IMR-90 (cell line): ENCODE measurements at regions not wholly inside any gene's neighbourhood (a gene's known extent, or its start where the extent isn't known, plus 50 kb on each side); places are given as distances from the start of the nearest gene placed in this dataset.

Source experiments
- ATAC-seq: fragments of 200-7000 bp; cut with Tn5 transposase; 2 replicates; pipeline ENCODE4 v1.9.1; 2020; ENCODE audit warnings: low read depth, mild to moderate bottlenecking, moderate library complexity
- BruUV-seq: library from RNA; stranded (reverse); fragments of 400-500 nt; replicated peaks from 2 replicates; lab custom pipeline; 2021; lab: Mats Ljungman, UMichigan
- CTCF ChIA-PET: fragments of 300-600 bp; formaldehyde crosslinking; extraction: SDS; loops from one replicate; lab custom pipeline; 2021; ENCODE audit warnings: antibody characterized with exemption; lab: Yijun Ruan, JAX
- POLR2A ChIA-PET: fragments of 300-600 bp; sonication (Branson Sonifier 250); formaldehyde crosslinking; loops from one replicate; lab custom pipeline; 2022; ENCODE audit warnings: antibody characterized with exemption; ENCODE audit not compliant: unreplicated experiment; lab: Charles Lee
- DNase-seq: peaks from one replicate; pipeline ENCODE4 v3.0.0; 2013
- H2AFZ ChIP-seq: replicated peaks from 2 replicates; pipeline ENCODE3; 2013; ENCODE audit warnings: low read length, mild to moderate bottlenecking; ENCODE audit not compliant: poor library complexity
- H2AK5ac ChIP-seq: 2 replicates; pipeline ENCODE4 v1.6.1; 2013; ENCODE audit warnings: low read depth, low read length, inconsistent platforms
- H2AK9ac ChIP-seq: replicated peaks from 2 replicates; pipeline ENCODE3; 2013; ENCODE audit warnings: mild to moderate bottlenecking, low read depth, low read length, moderate library complexity; ENCODE audit not compliant: poor library complexity
- H2BK120ac ChIP-seq: 2 replicates; pipeline ENCODE4 v1.6.1; 2013; ENCODE audit warnings: low read depth, low read length, inconsistent platforms
- H2BK15ac ChIP-seq: 3 replicates; pipeline ENCODE4 v1.6.1; 2013; ENCODE audit warnings: low read depth, low read length, inconsistent platforms
- H2BK20ac ChIP-seq: 2 replicates; pipeline ENCODE4 v1.6.1; 2013; ENCODE audit warnings: low read depth, mild to moderate bottlenecking, inconsistent platforms, low read length, moderate library complexity
- H2BK5ac ChIP-seq: 2 replicates; pipeline ENCODE4 v1.6.1; 2013; ENCODE audit warnings: mild to moderate bottlenecking, low read depth, low read length, inconsistent platforms; ENCODE audit not compliant: poor library complexity, severe bottlenecking
- H3K14ac ChIP-seq: replicated peaks from 2 replicates; pipeline ENCODE4 v1.6.1; 2013; ENCODE audit warnings: low read depth, low read length, inconsistent platforms
- H3K18ac ChIP-seq: 2 replicates; pipeline ENCODE4 v1.6.1; 2013; ENCODE audit warnings: low read depth, low read length, control low read depth
- H3K23ac ChIP-seq: 2 replicates; pipeline ENCODE4 v1.6.1; 2013; ENCODE audit warnings: low read depth, low read length, inconsistent platforms
- H3K27ac ChIP-seq: 2 replicates; pipeline ENCODE4 v1.5.1; 2013; ENCODE audit warnings: mild to moderate bottlenecking, control low read depth, low read length; ENCODE audit not compliant: insufficient read depth
- H3K27me3 ChIP-seq: 2 replicates; pipeline ENCODE4 v1.6.1; 2013; ENCODE audit warnings: low read length; ENCODE audit not compliant: control insufficient read depth, insufficient read depth
- H3K36me3 ChIP-seq: 2 replicates; pipeline ENCODE4 v1.6.1; 2013; ENCODE audit warnings: low read length, mixed read lengths; ENCODE audit not compliant: control insufficient read depth, insufficient read depth
- H3K4ac ChIP-seq: 2 replicates; pipeline ENCODE4 v1.6.1; 2013; ENCODE audit warnings: low read depth, low read length, inconsistent platforms
- H3K4me1 ChIP-seq: 2 replicates; pipeline ENCODE4 v1.6.1; 2013; ENCODE audit warnings: low read length, mixed read lengths; ENCODE audit not compliant: control insufficient read depth, insufficient read depth
- H3K4me2 ChIP-seq: 2 replicates; pipeline ENCODE4 v1.6.1; 2013; ENCODE audit warnings: low read depth, mild to moderate bottlenecking, control low read depth, low read length, moderate library complexity
- H3K4me3 ChIP-seq: 2 replicates; pipeline ENCODE4 v1.5.1; 2013; ENCODE audit warnings: low read depth, mild to moderate bottlenecking, control low read depth, low read length, moderate library complexity; ENCODE audit not compliant: insufficient read depth
- H3K56ac ChIP-seq: 2 replicates; pipeline ENCODE4 v1.6.1; 2013; ENCODE audit warnings: low read length, inconsistent platforms; ENCODE audit not compliant: insufficient read depth; ENCODE audit errors: extremely low read depth
- H3K79me1 ChIP-seq, 2 experiments: 2 replicates each; pipeline ENCODE4 v1.6.1; 2013; ENCODE audit warnings: low read length in 2 of 2, inconsistent platforms in 1 of 2, low read depth in 1 of 2
- H3K9ac ChIP-seq: 2 replicates; pipeline ENCODE4 v1.6.1; 2013; ENCODE audit warnings: low read depth, low read length, control low read depth
- H3K9me1 ChIP-seq: 2 replicates; pipeline ENCODE4 v1.6.1; 2013; ENCODE audit warnings: low read length, inconsistent platforms; ENCODE audit not compliant: insufficient read depth
- H3K9me3 ChIP-seq: 2 replicates; pipeline ENCODE4 v1.6.1; 2013; ENCODE audit warnings: low read length; ENCODE audit not compliant: control insufficient read depth, insufficient read depth
- H4K20me1 ChIP-seq: 2 replicates; pipeline ENCODE4 v1.6.1; 2013; ENCODE audit warnings: low read length, inconsistent platforms; ENCODE audit not compliant: insufficient read depth
- H4K5ac ChIP-seq: 2 replicates; pipeline ENCODE4 v1.6.1; 2013; ENCODE audit warnings: mild to moderate bottlenecking, low read depth, low read length, control low read depth
- H4K8ac ChIP-seq, 2 experiments: 2 replicates each; pipeline ENCODE4 v1.6.1; 2013; ENCODE audit warnings: low read depth in 2 of 2, low read length in 2 of 2, control low read depth in 1 of 2, inconsistent platforms in 1 of 2
- H4K91ac ChIP-seq: 2 replicates; pipeline ENCODE4 v1.6.1; 2013; ENCODE audit warnings: low read depth, low read length, inconsistent platforms; ENCODE audit not compliant: insufficient read depth
- BHLHE40 ChIP-seq: fragments of 150-350 bp; IDR thresholded peaks from 2 replicates; pipeline ENCODE4 v1.6.1; 2016; ENCODE audit warnings: mild to moderate bottlenecking, low read depth, low read length
- CEBPB ChIP-seq: IDR thresholded peaks from 2 replicates; pipeline ENCODE4 v1.6.1; 2012; ENCODE audit warnings: low read depth, low read length, improper control_type of control experiment
- CHD1 ChIP-seq: IDR thresholded peaks from 2 replicates; pipeline ENCODE4 v1.6.1; 2012; ENCODE audit warnings: low read depth, low read length, improper control_type of control experiment
- FOS ChIP-seq: fragments of 150-350 bp; IDR thresholded peaks from 2 replicates; pipeline ENCODE4 v1.6.1; 2016; ENCODE audit warnings: low read depth, low read length
- MAFK ChIP-seq: IDR thresholded peaks from 2 replicates; pipeline ENCODE4 v1.6.1; 2012; ENCODE audit warnings: low read depth, low read length, improper control_type of control experiment
- MAZ ChIP-seq: IDR thresholded peaks from 2 replicates; pipeline ENCODE4 v1.6.1; 2012; ENCODE audit warnings: low read depth, mild to moderate bottlenecking, low read length, improper control_type of control experiment, moderate library complexity, borderline replicate concordance
- MXI1 ChIP-seq: IDR thresholded peaks from 2 replicates; pipeline ENCODE4 v1.6.1; 2012; ENCODE audit warnings: low read depth, mild to moderate bottlenecking, low read length, moderate library complexity, borderline replicate concordance
- NFE2L2 ChIP-seq: fragments of 150-350 bp; IDR thresholded peaks from 2 replicates; pipeline ENCODE4 v1.6.1; 2016; ENCODE audit warnings: low read depth, mild to moderate bottlenecking, low read length
- POLR2A ChIP-seq: IDR thresholded peaks from 2 replicates; pipeline ENCODE4 v1.6.1; 2012; ENCODE audit warnings: mild to moderate bottlenecking, low read depth, low read length
- RAD21 ChIP-seq: IDR thresholded peaks from 2 replicates; pipeline ENCODE4 v1.6.1; 2012; ENCODE audit warnings: low read length, improper control_type of control experiment
- RCOR1 ChIP-seq: IDR thresholded peaks from 2 replicates; pipeline ENCODE4 v1.6.1; 2012; ENCODE audit warnings: mild to moderate bottlenecking, low read length, improper control_type of control experiment; ENCODE audit not compliant: insufficient replicate concordance
- RFX5 ChIP-seq: IDR thresholded peaks from 2 replicates; pipeline ENCODE4 v1.8.0; 2012; ENCODE audit warnings: low read depth, mild to moderate bottlenecking, low read length, moderate library complexity
- SMC3 ChIP-seq: fragments of 150-350 bp; IDR thresholded peaks from 2 replicates; pipeline ENCODE4 v1.6.1; 2016; ENCODE audit warnings: low read depth, mild to moderate bottlenecking, antibody characterized with exemption, low read length, moderate library complexity
- WGBS, 2 experiments: methylation state at CpG; one replicate each; pipeline versions ENCODE4 v1.1.5 to v1.1.7; 2013; ENCODE audit warnings: missing lambda C conversion rate in 2 of 2; ENCODE audit not compliant: insufficient read length in 1 of 2; ENCODE audit errors: extremely low coverage in 2 of 2; 5-methylcytosine and 5-hydroxymethylcytosine counted together
- dilution Hi-C: fragments of 300-500 bp; cut with HindIII; formaldehyde crosslinking; loops from one replicate; pipeline ENCODE4 v1.14.3; 2018; ENCODE audit warnings: low sequenced_read_pairs; ENCODE audit not compliant: unreplicated experiment
- in situ Hi-C: fragments of 300-500 bp; cut with MboI; formaldehyde crosslinking; loops from 3 replicates; pipeline ENCODE4 v1.14.3; 2019; ENCODE audit warnings: low sequenced_read_pairs, inconsistent platforms, mixed read lengths
- intact Hi-C: fragments of 100-400 bp; cut with micrococcal nuclease; formaldehyde crosslinking; loops from 2 replicates; pipeline ENCODE4 v1.10.0; 2022
- TF ChIP-seq, protein P1 (sequence below): conservative IDR thresholded peaks from 2 replicates; pipeline ENCODE4 v1.5.1; 2012; ENCODE audit warnings: mild to moderate bottlenecking, low read depth, low read length, improper control_type of control experiment
- TF ChIP-seq, protein P2 (sequence below): fragments of 150-350 bp; IDR thresholded peaks from 2 replicates; pipeline ENCODE4 v1.6.1; 2017; ENCODE audit warnings: mild to moderate bottlenecking, antibody characterized with exemption, low read length, low read depth
- TF ChIP-seq, protein P3 (sequence below): fragments of 150-350 bp; IDR thresholded peaks from 2 replicates; pipeline ENCODE4 v1.6.1; 2016; ENCODE audit warnings: low read depth, mild to moderate bottlenecking, low read length, moderate library complexity, borderline replicate concordance

DNA sequence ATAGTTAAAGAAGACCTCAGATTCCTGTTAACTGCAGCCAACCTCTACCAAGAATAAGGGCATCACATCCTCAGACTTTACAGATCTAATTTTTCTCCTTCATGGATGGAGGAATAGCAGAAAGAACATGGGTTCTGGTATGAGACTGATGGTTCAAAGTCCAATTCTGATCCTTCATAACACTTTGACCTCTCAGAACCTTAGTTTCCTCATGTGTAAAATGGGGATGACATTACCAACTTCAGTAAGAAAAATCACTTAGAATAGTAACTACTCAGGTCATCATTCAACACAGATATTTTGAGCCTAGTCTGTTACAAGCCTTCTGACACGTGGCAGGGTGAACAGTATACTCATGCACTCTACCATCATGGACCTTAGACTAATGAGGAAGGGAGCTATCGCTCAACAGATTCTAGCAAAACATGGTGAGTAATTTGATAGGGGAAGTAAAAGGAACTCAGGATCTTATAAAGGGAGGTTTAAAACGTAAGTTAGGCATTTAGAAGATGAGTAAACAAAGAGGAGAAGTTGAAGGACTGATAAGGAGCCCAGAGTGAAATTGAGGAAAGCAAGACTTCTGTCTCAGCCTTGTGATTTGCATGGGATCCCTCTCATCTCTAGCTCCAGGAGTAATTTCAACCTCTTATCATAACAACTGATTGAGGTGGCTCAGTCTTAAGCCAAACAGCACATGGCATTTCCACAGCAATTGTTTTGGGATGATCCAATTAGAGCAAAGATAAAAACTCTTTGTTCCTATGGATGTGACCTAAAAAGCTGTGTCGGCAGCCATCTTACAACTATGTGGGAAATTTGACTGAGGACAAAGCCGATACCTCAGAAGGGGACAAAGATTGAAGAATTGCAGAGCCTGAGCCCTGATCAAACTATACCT, 69.2 kb upstream of the TCF7L2 start:
- no peak overlapping the region for H2BK15ac ChIP-seq
- dilution Hi-C loops, result no loop called here
- H3K4me1 ChIP-seq, result no peaks in the 10 kb centered on the region
- no peak overlapping the region for H3K4me3 ChIP-seq
- no TSS peak for BruUV-seq
- H3K27me3 ChIP-seq, result peaks cover 14% of the 10 kb centered on the region
- H3K79me1 ChIP-seq, result no peaks in the 10 kb centered on the region
- H4K5ac ChIP-seq, result no peak overlapping the region
- H3K56ac ChIP-seq, result no peak overlapping the region
- no peak overlapping the region for H3K27ac ChIP-seq
- H3K14ac ChIP-seq, result no peak overlapping the region
- no peak overlapping the region for H2BK5ac ChIP-seq
- H2AFZ ChIP-seq, result no peak overlapping the region
- H4K91ac ChIP-seq, result no peak overlapping the region
- ATAC-seq (no peak), DNase-seq (no peak)
- H3K9me3 ChIP-seq, result no peaks in the 10 kb centered on the region
- ChIA-PET CTCF (no interaction called here), POLR2A (no interaction called here)
- H3K9me1 ChIP-seq, result no peaks in the 10 kb centered on the region
- no peak overlapping the region for H3K23ac ChIP-seq
- H4K8ac ChIP-seq, result no peak overlapping the region
- no peak overlapping the region for H3K18ac ChIP-seq
- no peaks in the 10 kb centered on the region for H4K20me1 ChIP-seq
- H3K4me2 ChIP-seq, result no peak overlapping the region
- H3K36me3 ChIP-seq, result no peaks in the 10 kb centered on the region
- no peak overlapping the region for H2BK120ac ChIP-seq
- H2AK9ac ChIP-seq, result no peak overlapping the region
- no peak overlapping the region for H3K9ac ChIP-seq
- H2AK5ac ChIP-seq, result no peak overlapping the region
- TF ChIP-seq MXI1 (no peak), RFX5 (no peak), SMC3 (no peak), BHLHE40 (no peak), RAD21 (no peak), MAZ (no peak), MAFK (no peak), CEBPB (no peak), NFE2L2 (no peak), CHD1 (no peak), POLR2A (no peak), FOS (no peak), RCOR1 (no peak)
- TF ChIP-seq, protein P1, sequence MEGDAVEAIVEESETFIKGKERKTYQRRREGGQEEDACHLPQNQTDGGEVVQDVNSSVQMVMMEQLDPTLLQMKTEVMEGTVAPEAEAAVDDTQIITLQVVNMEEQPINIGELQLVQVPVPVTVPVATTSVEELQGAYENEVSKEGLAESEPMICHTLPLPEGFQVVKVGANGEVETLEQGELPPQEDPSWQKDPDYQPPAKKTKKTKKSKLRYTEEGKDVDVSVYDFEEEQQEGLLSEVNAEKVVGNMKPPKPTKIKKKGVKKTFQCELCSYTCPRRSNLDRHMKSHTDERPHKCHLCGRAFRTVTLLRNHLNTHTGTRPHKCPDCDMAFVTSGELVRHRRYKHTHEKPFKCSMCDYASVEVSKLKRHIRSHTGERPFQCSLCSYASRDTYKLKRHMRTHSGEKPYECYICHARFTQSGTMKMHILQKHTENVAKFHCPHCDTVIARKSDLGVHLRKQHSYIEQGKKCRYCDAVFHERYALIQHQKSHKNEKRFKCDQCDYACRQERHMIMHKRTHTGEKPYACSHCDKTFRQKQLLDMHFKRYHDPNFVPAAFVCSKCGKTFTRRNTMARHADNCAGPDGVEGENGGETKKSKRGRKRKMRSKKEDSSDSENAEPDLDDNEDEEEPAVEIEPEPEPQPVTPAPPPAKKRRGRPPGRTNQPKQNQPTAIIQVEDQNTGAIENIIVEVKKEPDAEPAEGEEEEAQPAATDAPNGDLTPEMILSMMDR, result no peak
- TF ChIP-seq, protein P2, sequence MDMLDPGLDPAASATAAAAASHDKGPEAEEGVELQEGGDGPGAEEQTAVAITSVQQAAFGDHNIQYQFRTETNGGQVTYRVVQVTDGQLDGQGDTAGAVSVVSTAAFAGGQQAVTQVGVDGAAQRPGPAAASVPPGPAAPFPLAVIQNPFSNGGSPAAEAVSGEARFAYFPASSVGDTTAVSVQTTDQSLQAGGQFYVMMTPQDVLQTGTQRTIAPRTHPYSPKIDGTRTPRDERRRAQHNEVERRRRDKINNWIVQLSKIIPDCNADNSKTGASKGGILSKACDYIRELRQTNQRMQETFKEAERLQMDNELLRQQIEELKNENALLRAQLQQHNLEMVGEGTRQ, result no peak
- TF ChIP-seq, protein P3, sequence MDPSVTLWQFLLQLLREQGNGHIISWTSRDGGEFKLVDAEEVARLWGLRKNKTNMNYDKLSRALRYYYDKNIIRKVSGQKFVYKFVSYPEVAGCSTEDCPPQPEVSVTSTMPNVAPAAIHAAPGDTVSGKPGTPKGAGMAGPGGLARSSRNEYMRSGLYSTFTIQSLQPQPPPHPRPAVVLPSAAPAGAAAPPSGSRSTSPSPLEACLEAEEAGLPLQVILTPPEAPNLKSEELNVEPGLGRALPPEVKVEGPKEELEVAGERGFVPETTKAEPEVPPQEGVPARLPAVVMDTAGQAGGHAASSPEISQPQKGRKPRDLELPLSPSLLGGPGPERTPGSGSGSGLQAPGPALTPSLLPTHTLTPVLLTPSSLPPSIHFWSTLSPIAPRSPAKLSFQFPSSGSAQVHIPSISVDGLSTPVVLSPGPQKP, result no peak
- in situ Hi-C loops, result no loop called here
- H3K4ac ChIP-seq, result no peak overlapping the region
- WGBS, 2 experiments, result 100% methylated on average over 1 to 2 of the region's 5 CpGs
- intact Hi-C loops, result no loop called here
- H2BK20ac ChIP-seq, result no peak overlapping the region
